Nephron progenitor cell (in vitro differentiated cells): ENCODE measurements at regions not wholly inside any gene's neighbourhood (a gene's known extent, or its start where the extent isn't known, plus 50 kb on each side); places are given as distances from the start of the nearest gene placed in this dataset.

Source experiments
- DNase-seq: peaks from one replicate; pipeline ENCODE4 v3.0.0; 2021
- H3K27ac Mint-ChIP-seq: 2 replicates; pipeline ENCODE4 v1.8.0; 2021; ENCODE audit warnings: mild to moderate bottlenecking, moderate library complexity, mixed read lengths
- H3K27me3 Mint-ChIP-seq: 2 replicates; pipeline ENCODE4 v1.8.0; 2021; ENCODE audit warnings: mild to moderate bottlenecking, low read depth, mixed read lengths; ENCODE audit not compliant: poor library complexity
- H3K36me3 Mint-ChIP-seq: 2 replicates; pipeline ENCODE4 v1.8.0; 2021; ENCODE audit warnings: low read depth, mixed read lengths
- H3K4me1 Mint-ChIP-seq: 2 replicates; pipeline ENCODE4 v1.8.0; 2021; ENCODE audit warnings: mixed read lengths
- H3K4me3 Mint-ChIP-seq: 2 replicates; pipeline ENCODE4 v1.8.0; 2021; ENCODE audit warnings: mild to moderate bottlenecking, moderate library complexity, mixed read lengths
- H3K9me3 Mint-ChIP-seq: 2 replicates; pipeline ENCODE4 v1.8.0; 2021; ENCODE audit warnings: mild to moderate bottlenecking, moderate library complexity, mixed read lengths
- TF ChIP-seq, protein P1 (sequence below): fragments of 200-600 bp; sonication (generic); IDR thresholded peaks from 2 replicates; pipeline ENCODE4 v1.5.0; 2021; ENCODE audit warnings: antibody characterized with exemption

DNA sequence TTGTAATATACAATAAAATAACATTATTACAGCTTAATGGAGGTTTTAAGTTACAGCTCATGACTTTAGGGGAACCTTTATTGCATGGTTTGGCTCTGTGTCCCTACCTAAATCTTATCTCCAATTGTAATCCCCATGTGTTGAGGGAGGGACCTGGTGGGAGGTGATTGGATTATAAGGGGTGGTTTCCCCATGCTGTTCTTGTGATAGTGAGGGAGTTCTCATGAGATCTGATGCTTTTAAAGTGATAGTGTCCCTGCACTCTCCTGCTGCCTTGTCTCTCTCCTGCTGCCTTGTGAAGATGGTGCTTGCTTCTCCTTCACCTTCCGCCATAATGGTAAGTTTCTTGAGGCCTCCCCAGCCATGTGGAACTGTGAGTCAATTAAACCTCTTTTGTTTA lies 132.1 kb upstream of the SYT1 start:
- H3K4me3 Mint-ChIP-seq, result no peak overlapping the region
- no peaks in the 10 kb centered on the region for H3K4me1 Mint-ChIP-seq
- H3K27me3 Mint-ChIP-seq, result no peaks in the 10 kb centered on the region
- H3K9me3 Mint-ChIP-seq, result no peaks in the 10 kb centered on the region
- no peaks in the 10 kb centered on the region for H3K36me3 Mint-ChIP-seq
- H3K27ac Mint-ChIP-seq, result no peak overlapping the region
- TF ChIP-seq, protein P1, sequence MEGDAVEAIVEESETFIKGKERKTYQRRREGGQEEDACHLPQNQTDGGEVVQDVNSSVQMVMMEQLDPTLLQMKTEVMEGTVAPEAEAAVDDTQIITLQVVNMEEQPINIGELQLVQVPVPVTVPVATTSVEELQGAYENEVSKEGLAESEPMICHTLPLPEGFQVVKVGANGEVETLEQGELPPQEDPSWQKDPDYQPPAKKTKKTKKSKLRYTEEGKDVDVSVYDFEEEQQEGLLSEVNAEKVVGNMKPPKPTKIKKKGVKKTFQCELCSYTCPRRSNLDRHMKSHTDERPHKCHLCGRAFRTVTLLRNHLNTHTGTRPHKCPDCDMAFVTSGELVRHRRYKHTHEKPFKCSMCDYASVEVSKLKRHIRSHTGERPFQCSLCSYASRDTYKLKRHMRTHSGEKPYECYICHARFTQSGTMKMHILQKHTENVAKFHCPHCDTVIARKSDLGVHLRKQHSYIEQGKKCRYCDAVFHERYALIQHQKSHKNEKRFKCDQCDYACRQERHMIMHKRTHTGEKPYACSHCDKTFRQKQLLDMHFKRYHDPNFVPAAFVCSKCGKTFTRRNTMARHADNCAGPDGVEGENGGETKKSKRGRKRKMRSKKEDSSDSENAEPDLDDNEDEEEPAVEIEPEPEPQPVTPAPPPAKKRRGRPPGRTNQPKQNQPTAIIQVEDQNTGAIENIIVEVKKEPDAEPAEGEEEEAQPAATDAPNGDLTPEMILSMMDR, result no peak
- no peak for DNase-seq

DNA sequence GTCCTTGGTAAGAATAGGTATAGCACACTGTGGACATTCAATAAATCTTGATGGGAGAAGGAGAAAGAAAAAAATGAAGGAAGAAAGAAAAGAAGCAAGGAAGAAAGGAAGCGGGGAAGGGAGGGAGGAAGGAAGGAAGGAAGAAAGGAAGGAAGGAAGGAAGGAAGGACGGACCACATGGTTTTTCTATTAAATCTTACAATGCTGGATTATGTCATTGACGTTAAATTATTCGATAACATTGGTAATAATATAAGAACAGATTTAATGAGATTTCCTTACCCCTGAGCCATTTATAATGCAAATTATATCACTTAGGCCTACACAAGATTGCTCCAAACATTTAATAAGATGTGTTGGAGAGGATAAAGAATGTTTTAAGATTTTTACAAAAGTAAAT lies 124.9 kb upstream of the SYT1 start:
- Mint-ChIP-seq H3K27ac (no peak overlapping the region), H3K36me3 (no peaks in the 10 kb centered on the region), H3K27me3 (no peaks in the 10 kb centered on the region), H3K9me3 (no peaks in the 10 kb centered on the region), H3K4me1 (no peaks in the 10 kb centered on the region), H3K4me3 (no peak overlapping the region)
- DNase-seq, result no peak
- TF ChIP-seq, protein P1, result no peak

DNA sequence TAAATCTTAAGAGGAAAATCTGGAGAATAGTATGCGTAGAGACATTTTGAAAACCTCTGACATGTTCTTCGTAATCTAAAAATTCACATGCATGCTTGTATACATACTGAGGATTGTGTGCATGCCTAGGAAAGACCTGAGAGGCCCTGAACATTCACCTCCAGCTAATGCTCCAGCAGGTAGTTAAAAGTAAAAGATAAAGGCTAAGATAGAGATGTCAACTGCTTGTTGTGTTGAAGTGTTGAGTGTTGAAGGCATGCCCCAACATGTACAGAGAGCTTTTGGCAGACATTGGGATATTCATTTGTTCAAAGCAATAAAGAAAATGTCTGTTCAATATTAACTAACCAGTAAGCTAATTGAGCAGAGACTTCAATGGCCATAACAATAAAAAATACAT lies 118.6 kb upstream of the SYT1 start:
- TF ChIP-seq, protein P1, result no peak
- Mint-ChIP-seq H3K27me3 (no peaks in the 10 kb centered on the region), H3K4me3 (no peak overlapping the region), H3K9me3 (no peaks in the 10 kb centered on the region), H3K4me1 (no peaks in the 10 kb centered on the region), H3K27ac (no peak overlapping the region), H3K36me3 (no peaks in the 10 kb centered on the region)
- no peak for DNase-seq

DNA sequence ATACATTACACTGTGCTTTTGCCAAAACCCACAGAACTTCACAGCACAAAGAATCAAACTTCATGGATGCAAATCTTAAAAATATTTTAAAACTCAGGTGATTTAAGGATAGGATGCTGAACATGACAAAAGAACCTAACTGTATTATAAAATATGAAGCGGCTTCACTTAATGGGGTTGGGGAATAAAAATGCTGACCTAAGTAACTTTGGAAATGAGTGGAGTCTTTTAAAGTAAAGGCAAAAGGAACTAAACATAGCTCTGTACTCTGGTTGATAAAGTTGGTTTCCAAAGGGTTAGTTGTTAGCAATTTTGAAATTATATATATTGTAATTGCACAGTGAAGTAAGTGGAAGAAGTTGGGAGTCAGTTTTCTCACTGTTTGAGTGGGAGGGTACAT lies 111.5 kb upstream of the SYT1 start:
- Mint-ChIP-seq H3K27ac (no peak overlapping the region), H3K36me3 (no peaks in the 10 kb centered on the region), H3K4me3 (no peak overlapping the region), H3K27me3 (no peaks in the 10 kb centered on the region), H3K9me3 (no peaks in the 10 kb centered on the region), H3K4me1 (no peaks in the 10 kb centered on the region)
- DNase-seq, result no peak
- TF ChIP-seq, protein P1, result no peak

DNA sequence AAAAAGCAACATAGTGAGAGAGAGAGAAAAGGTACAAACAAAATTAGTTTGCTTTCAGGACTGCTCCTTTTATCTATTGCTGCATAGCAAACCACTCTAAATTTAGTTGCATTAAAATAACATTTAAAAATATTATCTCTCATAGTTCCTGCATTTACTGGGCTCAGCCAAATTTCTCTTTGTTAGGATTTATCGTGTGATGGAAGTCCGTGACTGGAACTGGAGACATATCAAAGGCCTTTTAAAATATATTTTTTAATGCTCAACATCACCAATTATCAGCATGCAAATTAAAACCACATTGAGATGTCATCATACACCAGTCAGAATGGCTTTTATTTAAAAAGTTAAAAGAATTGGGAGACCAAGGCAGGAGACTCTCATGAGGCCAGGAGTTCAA lies 107.6 kb upstream of the SYT1 start:
- no peaks in the 10 kb centered on the region for H3K4me1 Mint-ChIP-seq
- TF ChIP-seq, protein P1, result no peak
- H3K36me3 Mint-ChIP-seq, result no peaks in the 10 kb centered on the region
- no peak for DNase-seq
- H3K27me3 Mint-ChIP-seq, result no peaks in the 10 kb centered on the region
- H3K4me3 Mint-ChIP-seq, result no peak overlapping the region
- peaks cover 7% of the 10 kb centered on the region for H3K9me3 Mint-ChIP-seq
- H3K27ac Mint-ChIP-seq, result no peak overlapping the region

DNA sequence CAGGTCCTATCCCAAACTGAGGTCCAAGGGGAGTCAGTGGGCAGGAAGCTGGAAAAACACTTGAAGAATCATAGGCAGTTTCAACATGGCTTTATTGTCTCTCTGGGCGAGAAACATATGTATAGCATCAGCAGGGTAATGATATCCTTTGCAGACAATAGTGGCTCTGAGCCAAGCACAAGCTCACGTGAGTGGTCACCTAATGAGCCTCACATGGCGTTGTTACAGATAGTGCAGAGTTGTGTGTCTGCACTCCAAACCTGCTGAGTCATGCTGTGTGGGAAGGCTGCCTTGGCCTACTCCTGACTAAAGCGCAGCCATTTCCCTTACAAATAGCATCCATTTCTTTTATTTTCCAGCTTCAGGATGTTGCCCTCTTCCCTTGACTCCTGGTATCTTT lies 105.2 kb upstream of the SYT1 start:
- no peak for DNase-seq
- Mint-ChIP-seq H3K9me3 (peaks cover 7% of the 10 kb centered on the region), H3K27ac (no peak overlapping the region), H3K36me3 (no peaks in the 10 kb centered on the region), H3K27me3 (no peaks in the 10 kb centered on the region), H3K4me3 (no peak overlapping the region), H3K4me1 (no peaks in the 10 kb centered on the region)
- TF ChIP-seq, protein P1, result no peak
